Suprapubic skin (tissue), 3 donors: ENCODE measurements at regions not wholly inside any gene's neighbourhood (a gene's known extent, or its start where the extent isn't known, plus 50 kb on each side); places are given as distances from the start of the nearest gene placed in this dataset.

Experiments used
- CTCF ChIP-seq, 2 donors: fragments of 200-600 bp in 1 of 2; fragments of 450-650 bp in 1 of 2; sonication (generic) in 1 of 2; IDR thresholded peaks; one replicate each; pipeline ENCODE4 v1.5.1; 2016 to 2019; ENCODE audit warnings: antibody characterized with exemption in 2 of 2, mild to moderate bottlenecking in 1 of 2, moderate library complexity in 1 of 2
- EP300 ChIP-seq: sonication (generic); formaldehyde crosslinking; IDR thresholded peaks from one replicate; pipeline ENCODE4 v1.6.1; 2017; ENCODE audit warnings: antibody characterized with exemption

- TF ChIP-seq CTCF (IDR thresholded peaks at IDR 0.05), result no peak
- TF ChIP-seq EP300, result no peak
These were observed 84.6 kb upstream of the ERCC4 start for GRCh38 chr16:13835387-13835786.
